GM11168 (cell line): ENCODE measurements at regions not wholly inside any gene's neighbourhood (a gene's known extent, or its start where the extent isn't known, plus 50 kb on each side); places are given as distances from the start of the nearest gene placed in this dataset.
"Not testable (repeated sequence)": the region's sequence is repeated elsewhere in the genome, so short reads cannot be mapped to it uniquely, and the experiment has no call there.

Experiments
- in situ Hi-C: fragments of 300-500 bp; cut with MboI; formaldehyde crosslinking; loops from one replicate; pipeline ENCODE4 v1.12.0; 2022; ENCODE audit warnings: low sequenced_read_pairs; ENCODE audit not compliant: unreplicated experiment

- in situ Hi-C loops: no loop called here
Observed at GRCh38 chr1:170789063-170789462, 125.1 kb downstream of the PRRX1 start.

- in situ Hi-C loops: no loop called here
Observed at GRCh38 chr1:170790175-170790574, 126.2 kb downstream of the PRRX1 start.

- in situ Hi-C loops: no loop called here
Observed at GRCh38 chr1:170790651-170791071, 126.7 kb downstream of the PRRX1 start.

- in situ Hi-C loops: no loop called here
Observed at GRCh38 chr1:170791941-170792340, 128.0 kb downstream of the PRRX1 start.

GRCh38 chr1:170800265-170800664 lies 135.1 kb upstream of the MROH9 start:
- in situ Hi-C loops: no loop called here

GRCh38 chr1:170800812-170801211 lies 134.5 kb upstream of the MROH9 start:
- in situ Hi-C loops: no loop called here

GRCh38 chr1:170803711-170804110 lies 131.6 kb upstream of the MROH9 start:
- in situ Hi-C loops: no loop called here

GRCh38 chr1:170804419-170804818 lies 130.9 kb upstream of the MROH9 start:
- in situ Hi-C loops: no loop called here

GRCh38 chr1:170804879-170805278 lies 130.5 kb upstream of the MROH9 start:
- in situ Hi-C loops: no loop called here

- in situ Hi-C loops: no loop called here
Observed at GRCh38 chr1:170806961-170807360, 128.4 kb upstream of the MROH9 start.

- in situ Hi-C loops: no loop called here
Observed at GRCh38 chr1:170807432-170807831, 127.9 kb upstream of the MROH9 start.

GRCh38 chr1:170808216-170808885 lies 127.0 kb upstream of the MROH9 start:
- in situ Hi-C loops: no loop called here

- in situ Hi-C loops: not testable (repeated sequence)
Observed at GRCh38 chr1:170811013-170811412, 124.3 kb upstream of the MROH9 start.

- in situ Hi-C loops: no loop called here
Observed at GRCh38 chr1:170819781-170820180, 115.6 kb upstream of the MROH9 start.

GRCh38 chr1:170823120-170823519 lies 112.2 kb upstream of the MROH9 start:
- in situ Hi-C loops: no loop called here

- in situ Hi-C loops: no loop called here
Observed at GRCh38 chr1:170831276-170831675, 104.1 kb upstream of the MROH9 start.

GRCh38 chr1:170836141-170836540 lies 99.2 kb upstream of the MROH9 start:
- in situ Hi-C loops: no loop called here

GRCh38 chr1:170840371-170840770 lies 95.0 kb upstream of the MROH9 start:
- in situ Hi-C loops: no loop called here

- in situ Hi-C loops: no loop called here
Observed at GRCh38 chr1:170853302-170853701, 82.0 kb upstream of the MROH9 start.

GRCh38 chr1:170853867-170854266 lies 81.5 kb upstream of the MROH9 start:
- in situ Hi-C loops: no loop called here

- in situ Hi-C loops: no loop called here
Observed at GRCh38 chr1:170854677-170855076, 80.7 kb upstream of the MROH9 start.

- in situ Hi-C loops: no loop called here
Observed at GRCh38 chr1:170856455-170856854, 78.9 kb upstream of the MROH9 start.

GRCh38 chr1:170857955-170858354 lies 77.4 kb upstream of the MROH9 start:
- in situ Hi-C loops: no loop called here
